A549 (cell line): ENCODE measurements at regions not wholly inside any gene's neighbourhood (a gene's known extent, or its start where the extent isn't known, plus 50 kb on each side); places are given as distances from the start of the nearest gene placed in this dataset.
"Not testable (repeated sequence)": the region's sequence is repeated elsewhere in the genome, so short reads cannot be mapped to it uniquely, and the experiment has no call there.

Experiments
- ATAC-seq, 2 experiments: fragments of 200-7000 bp in 1 of 2; fragments of >200 bp in 1 of 2; cut with Nextera tagmentation in 1 of 2; cut with Tn5 transposase in 1 of 2; 3 replicates each; pipeline versions ENCODE4 v1.8.0 to v1.9.1; 2018 to 2020; ENCODE audit warnings: mild to moderate bottlenecking in 1 of 2, moderate library complexity in 1 of 2
- CTCF ChIA-PET: fragments of 300-600 bp; sonication (Branson Sonifier 250); formaldehyde crosslinking; extraction: SDS; loops from one replicate; lab custom pipeline; 2021; ENCODE audit warnings: antibody characterized with exemption, inconsistent platforms; lab: Yijun Ruan, JAX
- POLR2A ChIA-PET: fragments of 350-600 bp; formaldehyde crosslinking; extraction: SDS; loops from one replicate; lab custom pipeline; 2021; ENCODE audit warnings: antibody characterized with exemption, inconsistent platforms; lab: Yijun Ruan, JAX
- DNase-seq, 2 experiments: peaks; one replicate each; pipeline versions ENCODE4 v3.0.0 to v3.0.0-alpha.2; 2011 to 2016; ENCODE audit warnings: low read depth in 1 of 2, low spot score in 1 of 2
- FAIRE-seq: peaks from 2 replicates; lab custom pipeline; 2011; peaks lifted over from hg19 to GRCh38; lab: Jason Lieb, UNC
- H3K27ac ChIP-seq, 2 experiments: fragments of >200 bp; sonication (Bioruptor Twin); formaldehyde crosslinking; 3 replicates each; pipeline ENCODE4 v1.5.1; 2016 to 2017
- H3K4me1 ChIP-seq: fragments of >200 bp; sonication (Bioruptor Twin); formaldehyde crosslinking; 3 replicates; pipeline ENCODE4 v1.6.1; 2016
- H3K4me2 ChIP-seq: fragments of >200 bp; sonication (Bioruptor Twin); formaldehyde crosslinking; 3 replicates; pipeline ENCODE4 v1.6.1; 2016
- H3K4me3 ChIP-seq: fragments of >200 bp; sonication (Bioruptor Twin); formaldehyde crosslinking; 3 replicates; pipeline ENCODE4 v1.5.1; 2016
- H3K9me3 ChIP-seq: fragments of >200 bp; sonication (Bioruptor Twin); formaldehyde crosslinking; 3 replicates; pipeline ENCODE4 v1.6.1; 2016
- ATOH8 ChIP-seq: fragments of 250-450 bp; sonication (Bioruptor Pico); IDR thresholded peaks from 2 replicates; pipeline ENCODE4 v1.5.0; 2020; ENCODE audit warnings: low read depth, mild to moderate bottlenecking, moderate library complexity
- CEBPB ChIP-seq, 2 experiments: fragments of >200 bp in 1 of 2; sonication (Bioruptor Twin) in 1 of 2; formaldehyde crosslinking in 1 of 2; IDR thresholded peaks; 2 replicates each; pipeline ENCODE4 v1.6.1; 2012 to 2016
- EP300 ChIP-seq, 2 experiments: fragments of >200 bp; sonication (Bioruptor Twin); formaldehyde crosslinking; IDR thresholded peaks; 2 replicates in 1 of 2; 3 replicates in 1 of 2; pipeline ENCODE4 v1.6.1; 2016 to 2017
- FOSL2 ChIP-seq, 2 experiments: fragments of 450-650 bp in 1 of 2; fragments of >200 bp in 1 of 2; sonication (Bioruptor Twin) in 1 of 2; formaldehyde crosslinking; IDR thresholded peaks; 2 replicates each; pipeline versions ENCODE4 v1.5.0 to v1.6.1; 2016 to 2020; ENCODE audit warnings: mild to moderate bottlenecking in 1 of 2, moderate library complexity in 1 of 2
- GATA3 ChIP-seq: IDR thresholded peaks from 2 replicates; pipeline ENCODE4 v1.6.1; 2012; ENCODE audit warnings: borderline replicate concordance
- HES2 ChIP-seq: fragments of >200 bp; sonication (Bioruptor Twin); formaldehyde crosslinking; IDR thresholded peaks from 2 replicates; pipeline ENCODE4 v1.6.1; 2016
- HOXB13 ChIP-seq: fragments of 250-450 bp; sonication (Bioruptor Pico); IDR thresholded peaks from 2 replicates; pipeline ENCODE4 v1.5.0; 2020; ENCODE audit warnings: low read depth, mild to moderate bottlenecking, moderate library complexity
- JUNB ChIP-seq: fragments of >200 bp; sonication (Bioruptor Twin); formaldehyde crosslinking; IDR thresholded peaks from 2 replicates; pipeline ENCODE4 v1.6.1; 2016
- KDM5A ChIP-seq: fragments of 200-600 bp; sonication (generic); IDR thresholded peaks from 2 replicates; pipeline ENCODE4 v1.6.1; 2016; ENCODE audit warnings: antibody characterized with exemption, mild to moderate bottlenecking
- MAFK ChIP-seq: fragments of 450-650 bp; IDR thresholded peaks from 2 replicates; pipeline ENCODE4 v1.6.1; 2014; ENCODE audit not compliant: partially characterized antibody
- MAX ChIP-seq: IDR thresholded peaks from 2 replicates; pipeline ENCODE4 v1.6.1; 2012
- MAZ ChIP-seq: fragments of 150-350 bp; IDR thresholded peaks from 2 replicates; pipeline ENCODE4 v1.6.1; 2014; ENCODE audit warnings: antibody characterized with exemption, low read depth, low read length, borderline replicate concordance
- MYC ChIP-seq: IDR thresholded peaks from 2 replicates; pipeline ENCODE4 v1.6.1; 2012; ENCODE audit warnings: mild to moderate bottlenecking, inconsistent platforms, low read length, improper control_type of control experiment, borderline replicate concordance
- SMC3 ChIP-seq: fragments of >200 bp; sonication (Bioruptor Twin); formaldehyde crosslinking; IDR thresholded peaks from 3 replicates; pipeline ENCODE4 v1.6.1; 2018; ENCODE audit warnings: inconsistent platforms
- TFCP2L1 ChIP-seq: fragments of 250-450 bp; sonication (Bioruptor Pico); IDR thresholded peaks from 2 replicates; pipeline ENCODE4 v1.5.0; 2021; ENCODE audit warnings: mild to moderate bottlenecking
- ZFP36 ChIP-seq: fragments of 450-650 bp; IDR thresholded peaks from 2 replicates; pipeline ENCODE4 v1.6.1; 2014; ENCODE audit warnings: borderline replicate concordance; ENCODE audit not compliant: partially characterized antibody
- ZSCAN20 ChIP-seq: fragments of 250-450 bp; sonication (Bioruptor Pico); IDR thresholded peaks from 2 replicates; pipeline ENCODE4 v1.8.0; 2022; ENCODE audit warnings: mild to moderate bottlenecking, moderate library complexity
- WGBS: methylation state at CpG from one replicate; pipeline ENCODE4 v1.1.6; 2017; ENCODE audit errors: missing lambda C conversion rate; 5-methylcytosine and 5-hydroxymethylcytosine counted together

GRCh38 chr10:65270969-65271368, 1654.9 kb upstream of the LRRTM3 start:
- CTCF ChIA-PET = no interaction called here
- Histone ChIP-seq H3K27ac (no peak overlapping the region), H3K4me2 (no peak overlapping the region), H3K9me3 (no peaks in the 10 kb centered on the region), H3K4me1 (peaks cover 12% of the 10 kb centered on the region), H3K4me3 (no peak overlapping the region)
- POLR2A ChIA-PET = no interaction called here
- no peak for FAIRE-seq
- WGBS = 83% methylated on average over 10 of the region's 10 CpGs
- DNase-seq = no peak
- TF ChIP-seq ATOH8 (CRISPR knock-in tag) (no peak), GATA3 (no peak), MAFK (no peak), MYC (no peak), HES2 (no peak), MAX (no peak), ZSCAN20 (no peak), EP300 (IDR thresholded peaks at IDR 0.05) (no peak), MAZ (no peak)
- ATAC-seq = no peak

- Histone ChIP-seq H3K27ac (no peak overlapping the region), H3K4me1 (peaks cover 14% of the 10 kb centered on the region), H3K9me3 (peaks cover 2% of the 10 kb centered on the region; the same call in 1 of the 3 replicates), H3K4me3 (no peak overlapping the region), H3K4me2 (no peak overlapping the region)
- ChIA-PET POLR2A (no interaction called here), CTCF (no interaction called here)
- no peak for TF ChIP-seq SMC3
- TF ChIP-seq KDM5A = no peak
- no peak for DNase-seq
- FAIRE-seq = no peak
- ATAC-seq = no peak
Observed at GRCh38 chr10:65273115-65273514, 1652.7 kb upstream of the LRRTM3 start.

GRCh38 chr10:65275296-65275695, 1650.5 kb upstream of the LRRTM3 start:
- Histone ChIP-seq H3K27ac (no peak overlapping the region), H3K4me2 (peak overlapping the region; percentile 15), H3K9me3 (peaks cover 2% of the 10 kb centered on the region; the same call in 1 of the 3 replicates), H3K4me1 (peaks cover 14% of the 10 kb centered on the region), H3K4me3 (no peak overlapping the region)
- peak; percentile 29 to 54 for DNase-seq
- 1% methylated on average over 4 of the region's 4 CpGs for WGBS
- TF ChIP-seq GATA3 (0 out of 2 replicates have a peak, but pooled peaks have one; percentile 27), HOXB13 (CRISPR knock-in tag) (no peak), JUNB (0 out of 2 replicates have a peak, but pooled peaks have one; percentile 37), FOSL2 (IDR thresholded peaks at IDR 0.05) (peak; percentile 39; the same call in 1 of the 2 replicates), FOSL2 (CRISPR knock-in tag; IDR thresholded peaks at IDR 0.05) (peak; percentile 24; the same call in 1 of the 2 replicates), ZFP36 (no peak)
- peak; percentile 73 to 87 for ATAC-seq
- FAIRE-seq = no peak
- POLR2A ChIA-PET = no interaction called here
- CTCF ChIA-PET = no interaction called here

GRCh38 chr10:65284495-65285041, 1641.3 kb upstream of the LRRTM3 start:
- H3K9me3 ChIP-seq = peaks cover 7% of the 10 kb centered on the region; the same call in 1 of the 3 replicates
- CTCF ChIA-PET = no interaction called here
- POLR2A ChIA-PET = no interaction called here

GRCh38 chr10:65285726-65286125, 1640.1 kb upstream of the LRRTM3 start:
- DNase-seq, POLR2A ChIA-PET, H3K4me1 ChIP-seq, H3K4me3 ChIP-seq, ATAC-seq, H3K9me3 ChIP-seq, H3K4me2 ChIP-seq, FAIRE-seq, H3K27ac ChIP-seq, CTCF ChIA-PET: not testable (repeated sequence)
- WGBS = 52% methylated on average over 2 of the region's 3 CpGs

More at GRCh38 chr10:65284495-65285041, 1641.3 kb upstream of the LRRTM3 start:
- TF ChIP-seq CEBPB (IDR thresholded peaks at IDR 0.05) (0 out of 4 replicates have a peak, but pooled peaks of 1 of the 2 experiments have one; percentile 12), TFCP2L1 (no peak), MYC (no peak)
- H3K4me2 ChIP-seq = no peak overlapping the region
- no peak for ATAC-seq
- WGBS = 53% methylated on average over 5 of the region's 5 CpGs
- no peak overlapping the region for H3K27ac ChIP-seq
- H3K4me1 ChIP-seq = no peaks in the 10 kb centered on the region
- FAIRE-seq = no peak
- H3K4me3 ChIP-seq = no peak overlapping the region
- no peak for DNase-seq
